NT2/D1 (cell line): ENCODE measurements at regions not wholly inside any gene's neighbourhood (a gene's known extent, or its start where the extent isn't known, plus 50 kb on each side); places are given as distances from the start of the nearest gene placed in this dataset.

ENCODE experiments used
- DNase-seq: peaks from one replicate; pipeline ENCODE4 v3.0.0-alpha.2; 2011; ENCODE audit warnings: low read depth, low spot score
- H3K27me3 ChIP-seq: 2 replicates; pipeline ENCODE4 v1.6.0; 2011; ENCODE audit warnings: mild to moderate bottlenecking; ENCODE audit not compliant: insufficient read length, insufficient read depth
- H3K36me3 ChIP-seq: 2 replicates; pipeline ENCODE4 v1.6.1; 2011; ENCODE audit warnings: mild to moderate bottlenecking, low read length, mixed read lengths; ENCODE audit not compliant: insufficient read depth, insufficient read length
- H3K4me1 ChIP-seq: 2 replicates; pipeline ENCODE4 v1.5.1; 2011; ENCODE audit not compliant: insufficient read depth, insufficient read length
- H3K4me3 ChIP-seq: 2 replicates; pipeline ENCODE4 v1.5.1; 2011; ENCODE audit warnings: low read depth; ENCODE audit not compliant: insufficient read length
- H3K9ac ChIP-seq: 2 replicates; pipeline ENCODE4 v1.6.0; 2011; ENCODE audit warnings: low read depth; ENCODE audit not compliant: insufficient read length
- H3K9me3 ChIP-seq: 2 replicates; pipeline ENCODE4 v1.5.1; 2011; ENCODE audit warnings: mild to moderate bottlenecking, low read length; ENCODE audit not compliant: insufficient read depth
- SUZ12 ChIP-seq: IDR thresholded peaks from 2 replicates; pipeline ENCODE4 v1.6.1; 2011; ENCODE audit not compliant: insufficient read length, insufficient read depth; ENCODE audit errors: extremely low read depth
- YY1 ChIP-seq: IDR thresholded peaks from 2 replicates; pipeline ENCODE4 v1.6.1; 2011; ENCODE audit not compliant: insufficient read length, insufficient read depth
- ZNF274 ChIP-seq: IDR thresholded peaks from 2 replicates; pipeline ENCODE4 v1.6.1; 2011; ENCODE audit warnings: mild to moderate bottlenecking, low read depth, low read length

DNA sequence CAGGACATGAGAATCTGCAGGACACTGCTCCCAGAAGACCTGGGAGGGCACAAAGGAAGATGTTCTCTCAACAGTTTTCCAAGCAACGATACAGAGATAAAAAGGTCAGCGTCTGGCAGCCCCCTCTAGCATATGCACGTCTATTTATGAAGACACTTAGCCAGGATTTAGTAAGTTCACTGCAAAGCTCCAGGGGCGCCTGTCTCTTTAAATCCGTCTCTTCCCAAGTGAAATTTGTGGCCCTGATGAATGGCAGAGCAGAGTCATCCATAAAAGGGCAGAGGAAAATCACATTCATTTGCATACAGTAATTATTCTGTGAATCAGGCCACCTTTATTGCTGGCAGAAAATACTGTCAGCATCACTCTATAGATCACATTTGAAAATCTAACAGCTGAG is 390.9 kb upstream of the SMIM21 start:
- TF ChIP-seq ZNF274 (no peak), YY1 (no peak), SUZ12 (no peak)
- H3K27me3 ChIP-seq, result no peaks in the 10 kb centered on the region
- H3K4me1 ChIP-seq, result no peaks in the 10 kb centered on the region
- DNase-seq, result no peak
- H3K9ac ChIP-seq, result no peak overlapping the region
- no peaks in the 10 kb centered on the region for H3K9me3 ChIP-seq
- H3K36me3 ChIP-seq, result no peaks in the 10 kb centered on the region
- H3K4me3 ChIP-seq, result no peak overlapping the region

DNA sequence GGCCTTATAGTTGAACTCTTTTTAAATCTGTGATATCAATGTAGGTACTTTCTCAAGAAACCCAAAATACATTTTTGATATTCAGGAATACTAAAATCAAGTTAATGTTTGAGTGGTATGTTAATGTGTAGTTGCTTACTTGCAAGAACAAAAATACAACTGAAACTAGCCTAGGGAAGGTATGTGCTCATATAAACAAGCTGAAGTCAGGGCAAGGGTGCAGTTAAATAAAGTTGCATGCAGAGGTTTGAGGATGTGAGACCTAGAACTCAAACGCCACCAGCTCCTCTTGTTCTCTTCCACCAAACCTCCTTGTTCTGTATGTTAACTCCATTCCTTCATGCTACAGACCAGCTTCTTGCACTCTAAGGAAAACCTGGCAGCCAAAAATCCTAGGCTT is 388.3 kb upstream of the SMIM21 start:
- DNase-seq, result no peak

DNA sequence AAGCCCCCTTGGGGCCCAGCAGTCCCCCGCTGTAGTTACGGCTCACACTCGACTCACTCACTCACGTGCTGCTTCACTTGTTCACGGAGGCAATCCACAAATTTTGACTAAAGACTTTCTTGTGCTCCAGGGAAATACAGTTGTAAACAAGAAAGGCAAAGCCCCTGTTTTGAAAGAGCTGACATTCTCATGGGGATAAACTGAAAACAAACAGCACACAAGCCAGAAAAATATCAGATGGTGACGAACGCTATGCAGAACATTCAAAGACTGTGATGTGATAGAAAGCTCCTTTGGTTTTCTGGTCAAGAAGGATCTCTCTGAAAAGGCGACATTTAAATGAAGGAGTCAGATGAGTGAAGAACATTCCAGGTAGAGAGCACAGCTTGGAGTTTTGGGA is 385.3 kb upstream of the SMIM21 start:
- Histone ChIP-seq H3K36me3 (no peaks in the 10 kb centered on the region), H3K9ac (no peak overlapping the region), H3K27me3 (no peaks in the 10 kb centered on the region), H3K9me3 (no peaks in the 10 kb centered on the region), H3K4me3 (no peak overlapping the region), H3K4me1 (no peaks in the 10 kb centered on the region)
- TF ChIP-seq YY1, result no peak
- TF ChIP-seq SUZ12, result no peak
- no peak for TF ChIP-seq ZNF274
- no peak for DNase-seq

More for the DNA sequence above, 388.3 kb upstream of the SMIM21 start:
- H3K9me3 ChIP-seq, result no peaks in the 10 kb centered on the region
- no peaks in the 10 kb centered on the region for H3K4me1 ChIP-seq
- H3K27me3 ChIP-seq, result no peaks in the 10 kb centered on the region
- H3K4me3 ChIP-seq, result no peak overlapping the region
- no peaks in the 10 kb centered on the region for H3K36me3 ChIP-seq
- TF ChIP-seq YY1, result no peak
- no peak for TF ChIP-seq SUZ12
- no peak for TF ChIP-seq ZNF274
- no peak overlapping the region for H3K9ac ChIP-seq

DNA sequence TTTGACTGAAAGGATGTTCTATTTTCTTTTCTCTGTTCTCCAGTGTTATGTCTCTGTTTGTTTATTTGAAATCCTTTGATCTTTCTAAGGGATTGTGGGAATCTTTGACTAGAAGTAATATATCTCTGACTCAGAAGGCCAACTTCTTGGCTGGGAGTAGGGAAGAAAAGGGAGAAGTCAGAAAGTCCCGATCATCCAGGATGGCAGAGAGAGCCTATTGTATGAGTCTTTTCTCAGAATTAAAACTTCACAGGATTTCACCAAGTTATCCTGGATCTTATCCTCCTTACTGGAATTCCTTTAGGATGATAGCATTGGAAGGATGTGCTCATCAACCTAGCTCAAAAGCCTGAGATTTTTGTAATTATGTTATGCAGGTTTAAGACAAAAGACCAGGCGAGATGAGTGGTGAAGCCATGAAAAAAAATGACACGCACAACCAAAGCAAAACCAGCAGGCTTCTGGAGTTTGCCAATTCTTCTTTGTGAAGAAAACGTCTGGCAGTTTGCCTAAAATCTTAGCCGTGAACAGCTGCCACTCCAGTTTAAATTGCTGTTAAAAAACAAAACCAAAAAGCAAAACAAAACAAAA is 383.6 kb upstream of the SMIM21 start:
- H3K4me3 ChIP-seq, result no peak overlapping the region
- no peaks in the 10 kb centered on the region for H3K36me3 ChIP-seq
- no peak for DNase-seq
- H3K4me1 ChIP-seq, result no peaks in the 10 kb centered on the region
- TF ChIP-seq SUZ12 (no peak), YY1 (no peak), ZNF274 (no peak)
- no peaks in the 10 kb centered on the region for H3K9me3 ChIP-seq
- H3K9ac ChIP-seq, result no peak overlapping the region
- H3K27me3 ChIP-seq, result no peaks in the 10 kb centered on the region

DNA sequence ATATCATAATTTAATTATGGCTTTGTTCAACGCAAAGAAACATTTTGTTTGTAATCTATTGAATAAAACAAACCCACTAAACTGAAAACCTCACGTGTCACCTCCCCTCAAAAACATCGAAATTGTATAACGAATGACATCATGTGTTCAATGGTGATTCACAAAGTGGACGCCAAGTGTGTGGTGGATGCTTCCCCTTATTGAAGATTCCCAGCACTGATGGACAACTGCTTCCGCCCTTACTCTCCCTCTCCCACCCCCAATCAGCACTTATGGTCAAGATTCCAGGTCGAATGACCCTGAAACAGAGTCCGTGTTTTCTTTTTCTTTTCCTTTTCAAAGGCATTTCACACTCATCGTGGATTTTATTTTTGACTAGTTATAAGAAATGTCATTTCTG is 383.0 kb upstream of the SMIM21 start:
- H3K4me1 ChIP-seq, result no peaks in the 10 kb centered on the region
- no peak overlapping the region for H3K4me3 ChIP-seq
- TF ChIP-seq YY1 (no peak), SUZ12 (no peak), ZNF274 (no peak)
- no peaks in the 10 kb centered on the region for H3K9me3 ChIP-seq
- H3K27me3 ChIP-seq, result no peaks in the 10 kb centered on the region
- no peak for DNase-seq
- no peaks in the 10 kb centered on the region for H3K36me3 ChIP-seq
- no peak overlapping the region for H3K9ac ChIP-seq

DNA sequence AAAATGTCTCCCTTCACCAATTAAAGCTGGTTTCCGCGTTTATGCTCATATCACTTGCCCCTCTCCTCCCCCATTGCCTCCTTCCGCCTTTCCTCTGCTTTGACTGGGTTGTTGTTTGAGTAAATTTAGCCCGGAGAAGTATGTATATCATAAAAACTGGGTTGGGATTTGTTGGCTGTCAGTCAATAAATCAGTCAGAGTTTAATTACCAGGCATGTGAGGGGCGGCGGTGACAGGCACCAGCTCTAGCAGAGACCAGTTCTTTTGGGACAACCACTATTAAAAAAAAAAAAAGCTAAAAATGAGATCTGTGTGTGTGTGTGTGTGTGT is 382.4 kb upstream of the SMIM21 start:
- H3K9me3 ChIP-seq, result no peaks in the 10 kb centered on the region
- no peaks in the 10 kb centered on the region for H3K27me3 ChIP-seq
- no peaks in the 10 kb centered on the region for H3K4me1 ChIP-seq
- no peak overlapping the region for H3K4me3 ChIP-seq
- H3K36me3 ChIP-seq, result no peaks in the 10 kb centered on the region
- no peak overlapping the region for H3K9ac ChIP-seq
- TF ChIP-seq YY1 (no peak), ZNF274 (no peak), SUZ12 (no peak)
- DNase-seq, result no peak

DNA sequence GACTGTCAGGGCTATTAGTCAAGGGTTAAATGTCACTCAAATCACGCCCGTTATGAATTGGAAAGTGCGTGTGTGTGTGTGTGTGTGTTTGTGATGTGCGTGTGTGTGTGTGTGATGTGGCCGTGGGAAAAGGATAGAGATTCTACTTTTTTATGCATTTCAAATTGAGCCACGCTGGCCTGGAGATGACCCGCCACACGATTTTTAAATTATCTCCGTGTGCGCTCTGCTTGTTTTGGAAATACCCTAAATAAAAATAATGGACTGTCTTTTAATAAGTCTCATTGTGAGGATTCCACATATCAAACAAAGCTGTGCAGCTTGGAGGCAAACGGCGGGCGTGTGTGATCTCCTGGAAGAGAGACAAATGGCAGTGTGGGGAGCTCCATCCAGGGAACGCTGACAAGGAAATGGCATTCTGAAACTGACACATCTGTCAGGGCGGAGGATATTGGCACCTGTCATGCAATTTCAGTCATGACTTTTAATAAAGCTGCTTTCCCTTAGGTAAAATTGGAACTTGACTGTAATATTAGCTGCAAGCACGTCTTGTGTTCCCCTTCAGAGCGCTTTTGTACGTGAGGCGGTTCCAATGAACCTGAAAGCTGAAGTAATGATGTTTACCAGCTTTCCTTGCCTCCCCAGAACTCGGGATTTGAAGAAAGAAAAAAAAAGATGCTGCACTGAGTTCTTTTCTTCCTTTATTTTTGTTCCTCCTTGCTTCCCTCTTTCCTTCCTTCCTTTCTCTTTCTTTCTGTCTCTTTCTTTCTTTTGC is 381.8 kb upstream of the SMIM21 start:
- no peak for DNase-seq
- H3K9ac ChIP-seq, result no peak overlapping the region
- no peaks in the 10 kb centered on the region for H3K27me3 ChIP-seq
- no peak for TF ChIP-seq SUZ12
- no peak for TF ChIP-seq ZNF274
- TF ChIP-seq YY1, result no peak
- H3K4me1 ChIP-seq, result no peaks in the 10 kb centered on the region
- no peak overlapping the region for H3K4me3 ChIP-seq
- no peaks in the 10 kb centered on the region for H3K9me3 ChIP-seq
- H3K36me3 ChIP-seq, result no peaks in the 10 kb centered on the region
